GM18870 (cell line): ENCODE measurements at regions not wholly inside any gene's neighbourhood (a gene's known extent, or its start where the extent isn't known, plus 50 kb on each side); places are given as distances from the start of the nearest gene placed in this dataset.

Experiments used
- ATAC-seq: cut with Tn5 transposase; IDR thresholded peaks from one replicate; pipeline ENCODE4 v1.9.1; 2021; ENCODE audit warnings: moderate library complexity; ENCODE audit not compliant: unreplicated experiment

DNA sequence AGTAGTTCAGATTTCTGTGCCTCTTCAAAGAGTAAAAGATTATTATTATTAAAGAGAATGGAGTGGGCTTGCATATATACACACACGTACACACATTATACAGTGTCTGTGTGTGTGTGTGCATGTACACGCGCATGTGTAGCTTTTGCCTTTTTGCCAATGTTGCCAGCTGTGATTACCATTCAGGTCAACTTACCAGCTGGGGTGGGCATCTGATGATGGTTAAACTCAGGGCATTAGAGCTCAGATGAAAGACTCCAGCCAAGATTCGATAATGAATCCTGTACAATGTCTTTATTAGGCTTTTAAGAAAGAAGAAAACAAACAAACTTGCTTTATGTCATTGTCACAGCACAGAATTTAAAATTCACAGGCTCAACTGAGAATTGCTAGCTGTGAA is 296.5 kb upstream of the DMAC1 start:
- ATAC-seq = no peak

DNA sequence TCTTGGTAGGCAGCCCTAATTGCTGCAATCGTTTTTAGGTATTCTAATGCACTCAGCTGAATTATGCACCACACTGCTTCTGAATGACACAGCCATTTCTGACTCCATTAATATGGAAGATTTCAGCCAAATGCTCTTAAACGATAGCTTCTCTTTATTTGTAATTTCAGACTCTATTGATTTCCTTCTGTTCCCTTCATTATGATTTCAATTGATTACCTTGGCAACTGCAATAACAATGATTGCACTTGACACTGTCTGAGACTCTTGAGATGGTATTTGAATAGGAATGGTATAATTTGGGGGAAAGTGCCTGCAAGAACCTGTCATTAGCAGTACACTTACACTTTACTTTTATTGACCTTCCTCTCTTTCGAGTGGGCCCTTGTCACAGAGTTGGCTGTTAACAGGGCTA is 296.1 kb upstream of the DMAC1 start:
- ATAC-seq = no peak

DNA sequence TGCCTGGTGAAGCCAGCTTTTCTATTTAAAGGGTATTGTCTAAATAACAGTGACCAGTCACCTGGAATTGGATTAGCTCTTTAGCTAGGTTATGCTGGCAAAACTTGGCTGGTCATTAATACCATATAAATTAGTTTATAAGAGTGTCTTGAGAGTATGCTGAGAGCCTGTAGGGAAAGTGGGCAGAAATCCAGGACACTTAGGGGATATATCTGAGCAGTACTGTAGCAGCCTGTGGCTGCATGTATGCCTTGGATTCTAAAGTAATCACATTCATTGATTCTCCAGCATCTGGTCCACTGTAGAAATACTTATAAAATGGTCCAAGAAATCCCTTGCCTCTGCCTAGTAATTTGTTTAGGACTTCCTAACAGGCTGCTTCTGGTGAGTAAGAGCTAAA is 288.9 kb upstream of the DMAC1 start:
- no peak for ATAC-seq

DNA sequence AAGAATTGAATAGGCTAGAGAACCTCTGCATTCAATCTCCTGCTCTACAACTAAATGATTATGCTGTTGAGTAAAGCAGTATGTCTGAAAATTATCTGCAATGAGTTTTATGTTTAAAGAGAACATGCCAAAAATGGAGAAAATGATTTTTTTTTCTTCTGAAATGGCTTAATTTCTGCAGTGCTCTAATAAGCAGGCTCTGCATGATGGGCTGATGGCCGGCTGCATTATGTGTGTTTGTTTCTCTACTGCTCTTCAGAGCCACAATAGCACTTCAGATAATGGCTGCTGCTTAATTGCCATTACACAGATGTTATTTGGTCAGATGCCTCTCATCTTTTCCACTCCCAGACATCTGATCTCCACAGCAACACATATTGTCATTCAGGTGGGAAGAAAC is 286.4 kb upstream of the DMAC1 start:
- ATAC-seq = no peak

DNA sequence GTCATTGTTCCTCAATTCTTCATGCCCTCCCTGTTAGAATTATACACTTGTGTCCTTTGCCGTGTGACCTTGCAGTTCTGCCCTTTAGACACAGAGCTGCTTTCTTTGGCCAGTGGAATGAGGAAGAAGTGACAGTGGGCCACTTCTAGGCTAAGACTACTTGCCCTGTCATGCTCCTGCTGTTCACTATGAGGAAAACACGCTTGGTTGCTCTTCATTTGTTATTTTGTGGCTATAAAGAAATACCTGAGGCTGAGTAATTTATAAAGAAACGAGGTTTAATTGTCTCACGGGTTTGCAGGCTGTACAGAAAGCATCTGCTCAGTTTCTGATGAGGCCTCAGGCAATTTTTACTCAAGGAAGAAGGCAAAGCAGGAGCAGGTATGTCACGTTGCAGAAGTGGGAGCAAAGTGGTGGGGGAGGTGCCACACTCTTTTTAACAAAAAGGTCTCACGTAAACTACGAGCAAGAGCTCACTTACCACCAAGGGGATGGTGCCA is 279.1 kb upstream of the DMAC1 start:
- ATAC-seq = no peak

DNA sequence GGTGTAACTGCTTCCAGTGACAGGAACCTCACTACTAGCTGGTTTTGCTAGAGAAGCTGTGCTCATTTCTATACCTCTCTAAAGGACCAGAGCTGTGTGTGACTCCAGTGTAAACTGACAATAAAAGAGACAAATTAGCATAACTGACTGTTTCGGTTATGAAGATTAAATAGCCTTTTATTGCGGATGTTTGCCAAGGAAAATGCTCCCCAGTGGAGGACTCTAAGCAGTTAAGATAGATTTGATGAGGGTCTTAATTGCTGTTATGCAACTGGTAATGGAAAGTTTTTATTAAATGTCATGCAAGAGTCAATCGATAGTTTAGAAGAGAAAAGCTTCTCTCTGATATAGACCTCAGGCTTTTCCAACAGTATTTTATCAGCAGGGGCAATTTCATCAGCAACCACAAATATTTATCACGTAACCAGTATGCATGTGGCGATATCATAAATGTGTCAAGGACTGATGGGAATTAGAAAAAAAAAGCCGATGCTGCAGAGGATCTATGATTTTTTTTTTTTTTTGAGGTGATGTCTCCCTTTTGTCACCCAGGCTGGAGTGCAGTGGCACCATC is 275.2 kb upstream of the DMAC1 start:
- ATAC-seq = no peak

DNA sequence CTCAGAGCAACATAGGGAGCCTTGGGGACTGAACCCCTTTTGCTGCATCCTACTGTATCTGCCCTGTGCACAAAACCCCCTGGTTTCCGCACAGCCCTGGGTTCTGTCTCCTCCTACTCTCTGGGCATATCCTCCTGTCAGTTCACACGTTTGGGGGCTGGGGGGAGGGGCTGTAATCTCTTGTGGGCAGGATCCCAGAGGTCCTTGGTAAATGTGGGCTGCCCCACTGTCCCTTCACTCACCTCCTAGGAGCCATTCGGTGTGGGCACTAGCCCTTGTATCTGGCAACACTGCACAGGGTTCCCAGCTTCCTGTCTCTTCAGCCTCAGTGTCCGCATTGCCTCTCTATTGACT is 271.8 kb upstream of the DMAC1 start:
- no peak for ATAC-seq

DNA sequence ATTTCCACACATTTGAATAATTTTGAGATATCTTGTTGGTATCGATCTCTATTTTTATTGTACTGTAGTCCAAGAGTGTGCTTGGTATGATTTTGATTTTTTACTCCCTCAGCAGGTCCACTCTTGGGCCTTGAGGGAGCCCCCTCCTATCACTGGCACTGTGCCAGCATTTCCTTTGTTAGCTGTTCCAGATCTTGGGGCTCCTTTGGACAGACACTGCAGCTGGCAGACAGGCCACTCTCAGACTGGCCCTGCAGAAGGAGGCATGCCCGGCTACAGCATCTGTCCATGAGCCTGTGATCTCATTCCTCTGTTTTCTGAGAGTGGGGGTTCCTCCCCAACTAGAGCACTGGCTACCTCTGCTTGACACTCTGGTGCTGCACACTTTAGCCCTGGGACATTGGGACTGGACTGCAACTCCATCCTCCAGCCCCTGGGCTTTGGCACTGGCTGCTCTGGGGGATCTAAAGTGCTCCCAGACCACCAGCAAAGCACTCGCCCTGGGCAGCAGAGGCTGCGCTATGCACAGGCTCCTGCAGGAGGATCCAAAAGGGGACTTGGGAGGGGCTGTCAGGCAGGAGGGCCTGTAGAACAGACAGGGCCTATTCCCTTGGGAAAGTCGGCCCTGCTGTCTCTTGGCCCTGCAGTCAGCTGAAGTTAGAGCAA is 271.3 kb upstream of the DMAC1 start:
- no peak for ATAC-seq

DNA sequence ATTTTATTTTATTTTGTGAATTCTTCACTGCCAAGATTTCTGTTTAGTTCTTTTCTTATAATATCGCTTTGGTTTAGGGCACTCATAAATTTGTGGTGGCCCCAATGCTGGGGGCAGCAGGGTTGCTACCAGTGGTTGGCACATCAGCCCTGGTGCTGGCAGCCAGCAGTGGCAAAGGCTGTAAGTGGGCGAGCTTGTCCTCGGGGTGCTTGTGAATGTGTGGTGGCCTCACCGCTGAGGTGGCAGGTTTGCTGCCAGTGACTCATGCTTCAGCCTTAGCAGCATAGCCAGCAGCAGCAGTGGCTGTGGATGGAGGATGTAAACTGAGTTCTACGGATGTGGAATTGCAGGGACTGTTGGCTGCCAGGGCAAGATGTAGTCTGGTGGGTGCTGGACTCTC is 262.9 kb upstream of the DMAC1 start:
- no peak for ATAC-seq

DNA sequence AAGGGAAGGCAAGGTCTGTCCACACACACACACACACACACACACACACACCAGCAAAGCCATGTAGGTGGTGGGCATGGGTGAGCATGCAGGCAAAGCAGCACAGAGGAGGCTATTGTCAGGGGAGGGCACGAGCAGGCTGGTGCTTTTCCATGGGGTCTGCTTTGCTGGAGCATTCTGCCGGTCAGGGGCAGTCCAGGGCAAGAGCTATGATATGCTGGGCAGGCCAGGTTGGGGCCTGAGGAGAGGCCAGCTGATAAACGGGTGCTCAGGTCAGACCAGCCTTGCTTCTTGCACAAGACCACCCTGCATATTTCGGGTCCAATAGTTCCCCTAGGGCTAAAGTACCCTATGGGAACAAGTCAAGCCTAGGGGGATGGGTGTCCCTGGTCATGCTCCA is 253.9 kb upstream of the DMAC1 start:
- no peak for ATAC-seq

DNA sequence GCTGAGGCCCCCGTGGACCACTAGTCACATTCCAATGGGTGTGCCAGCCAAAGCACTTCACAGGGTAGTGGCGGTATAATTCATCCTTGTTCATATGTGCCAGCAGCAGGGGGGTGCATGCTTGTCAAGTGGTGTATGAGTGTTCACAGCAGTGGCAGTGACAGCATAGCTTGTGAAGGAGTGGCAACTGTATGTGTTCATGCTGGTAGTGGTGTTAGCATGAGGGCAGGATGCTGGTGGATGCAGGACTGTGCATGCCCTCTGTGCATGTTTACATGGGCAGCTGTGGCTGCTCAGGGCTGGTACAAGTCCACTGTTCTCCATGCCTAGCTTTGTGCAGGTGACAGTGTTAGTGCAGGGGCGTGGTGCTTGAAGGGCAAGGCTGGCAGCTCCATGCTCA is 253.4 kb upstream of the DMAC1 start:
- no peak for ATAC-seq

DNA sequence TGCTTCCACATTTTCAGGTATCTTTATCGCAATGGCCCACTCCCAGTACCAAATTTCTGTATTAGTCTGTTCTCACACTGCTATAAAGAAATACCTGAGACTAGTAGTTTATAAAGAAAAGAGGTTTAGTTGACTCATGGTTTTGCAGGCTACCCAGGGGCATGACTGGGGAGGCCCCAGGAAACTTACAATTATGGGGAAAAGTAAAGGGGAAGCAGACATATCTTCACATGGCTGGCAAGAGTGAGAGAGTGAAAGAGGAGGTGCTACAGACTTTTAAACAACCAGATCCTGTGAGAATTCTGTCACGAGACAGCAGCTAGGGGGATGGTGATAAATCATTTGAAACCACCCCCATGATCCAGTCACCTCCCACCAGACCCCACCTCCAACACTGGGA is 238.2 kb upstream of the DMAC1 start:
- ATAC-seq = no peak

DNA sequence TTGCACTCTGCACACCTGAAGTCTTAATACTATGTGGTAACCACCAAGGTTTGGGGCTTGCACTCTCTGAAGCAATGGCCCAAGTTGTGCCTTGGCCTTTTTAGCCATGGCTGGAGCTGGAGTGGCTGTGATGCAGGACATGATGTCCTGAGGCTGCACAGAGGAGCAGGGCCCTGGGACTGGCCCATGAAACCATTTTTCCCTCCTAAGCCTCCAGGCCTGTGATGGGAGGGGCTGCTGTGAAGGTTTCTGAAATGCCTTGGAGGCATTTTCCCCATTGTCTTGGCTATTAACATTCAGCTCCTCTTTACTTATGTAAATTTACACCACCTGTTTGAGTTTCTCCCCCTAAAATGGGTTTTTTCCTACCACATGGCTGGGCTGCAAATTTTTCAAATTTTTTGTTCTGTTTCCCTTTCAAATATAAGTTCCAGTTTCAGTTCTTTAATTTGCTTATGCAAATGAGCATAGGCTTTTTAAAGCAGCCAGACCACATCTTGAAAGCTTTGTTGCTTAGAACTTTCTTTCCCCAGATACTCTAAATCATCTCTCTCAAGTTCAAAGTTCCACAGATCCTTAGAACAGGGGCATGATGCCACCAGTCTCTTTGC is 237.4 kb upstream of the DMAC1 start:
- no peak for ATAC-seq

DNA sequence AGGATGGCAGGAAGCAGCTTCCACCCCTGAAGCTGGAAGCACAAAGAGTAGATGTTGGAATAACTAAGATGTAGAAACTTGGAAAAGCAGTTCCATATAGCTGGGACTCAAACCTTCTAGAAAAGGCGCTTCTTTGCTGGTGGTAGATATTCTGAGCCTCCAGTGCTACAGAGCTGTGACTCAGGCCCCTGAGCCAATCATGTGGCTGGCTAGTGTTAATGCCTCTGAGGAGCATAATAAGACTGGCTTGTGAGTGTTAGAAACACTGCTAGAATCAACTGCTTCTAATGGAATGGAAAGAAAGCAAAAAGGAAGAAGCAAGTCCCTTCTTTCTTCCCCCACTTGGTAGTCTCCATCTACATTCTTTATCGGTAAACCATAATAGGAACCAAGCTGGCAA is 234.2 kb upstream of the DMAC1 start:
- no peak for ATAC-seq

DNA sequence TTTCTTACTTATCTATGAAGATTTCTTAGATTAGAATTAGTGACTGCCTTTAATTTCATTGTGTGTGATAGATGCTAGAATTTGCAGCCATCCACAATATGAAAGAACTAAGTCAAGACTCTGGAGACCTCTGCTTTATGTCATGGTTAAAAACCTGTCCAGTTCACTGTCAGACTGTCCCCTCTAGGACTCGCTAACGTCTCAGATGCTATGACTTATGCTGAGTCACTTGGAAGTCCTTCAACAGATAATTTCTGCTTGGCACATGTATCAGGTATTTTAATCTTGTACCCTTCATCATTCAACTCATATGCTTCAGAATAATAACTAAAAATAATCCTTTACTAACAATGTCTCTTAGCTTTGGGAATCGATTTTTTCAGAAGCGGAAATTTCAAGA is 230.5 kb upstream of the DMAC1 start:
- ATAC-seq = no peak

DNA sequence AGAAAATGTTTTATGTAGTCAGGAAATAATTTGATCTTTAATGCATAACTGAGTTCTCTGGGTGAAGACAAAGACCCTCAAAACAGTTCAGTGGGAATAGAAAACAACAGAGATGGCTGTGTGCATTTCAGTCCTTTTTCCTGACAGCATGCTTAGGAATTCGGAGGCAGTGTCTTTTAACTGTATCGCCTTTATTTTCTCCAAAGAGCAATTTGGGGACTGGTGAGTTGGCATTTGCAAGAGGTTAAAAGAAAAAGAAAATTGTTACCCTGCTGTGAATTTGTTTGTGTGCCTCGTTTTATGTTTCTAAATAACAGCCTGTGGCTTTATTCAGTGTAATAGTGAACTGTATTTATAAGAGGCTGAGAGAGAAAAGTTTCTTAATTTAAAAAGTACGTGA is 227.8 kb upstream of the DMAC1 start:
- no peak for ATAC-seq

DNA sequence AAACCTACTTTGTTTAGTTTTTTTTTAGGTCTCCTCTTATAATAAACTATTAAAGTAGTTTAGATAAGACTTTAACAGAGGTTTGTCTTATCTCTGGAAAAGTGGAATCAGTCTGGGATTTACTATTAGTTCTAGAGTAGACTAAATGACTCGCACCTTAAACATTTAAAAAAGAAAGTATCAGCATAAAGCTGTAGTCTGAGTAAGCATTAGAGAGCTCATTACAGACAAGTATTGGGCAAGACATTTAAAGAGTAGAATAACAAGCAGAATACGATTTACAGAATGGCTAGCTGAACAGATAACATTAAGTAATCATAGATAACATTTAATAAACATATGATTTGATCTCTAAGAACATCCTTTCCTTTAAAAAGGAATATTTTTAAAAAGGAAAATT is 226.0 kb upstream of the DMAC1 start:
- ATAC-seq = no peak

DNA sequence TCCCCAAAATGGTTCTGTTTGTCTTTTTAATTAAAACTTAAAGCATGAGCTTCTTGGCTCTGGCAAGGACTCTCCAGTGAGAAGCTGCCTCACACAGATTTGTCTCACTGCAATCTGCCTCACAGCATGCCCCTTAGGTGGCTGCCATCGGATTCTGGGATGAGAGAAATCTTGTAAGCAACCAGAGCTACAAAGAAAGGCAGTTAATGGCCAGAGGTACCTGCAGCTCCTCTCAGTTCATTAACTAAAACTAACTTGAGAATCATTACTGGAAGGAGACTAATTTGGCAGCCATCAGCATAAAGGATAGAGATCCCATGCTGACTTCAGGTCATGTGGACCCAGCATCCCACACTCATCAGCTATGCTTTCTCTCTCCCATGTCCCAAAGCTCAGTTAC is 220.6 kb upstream of the DMAC1 start:
- ATAC-seq = no peak

DNA sequence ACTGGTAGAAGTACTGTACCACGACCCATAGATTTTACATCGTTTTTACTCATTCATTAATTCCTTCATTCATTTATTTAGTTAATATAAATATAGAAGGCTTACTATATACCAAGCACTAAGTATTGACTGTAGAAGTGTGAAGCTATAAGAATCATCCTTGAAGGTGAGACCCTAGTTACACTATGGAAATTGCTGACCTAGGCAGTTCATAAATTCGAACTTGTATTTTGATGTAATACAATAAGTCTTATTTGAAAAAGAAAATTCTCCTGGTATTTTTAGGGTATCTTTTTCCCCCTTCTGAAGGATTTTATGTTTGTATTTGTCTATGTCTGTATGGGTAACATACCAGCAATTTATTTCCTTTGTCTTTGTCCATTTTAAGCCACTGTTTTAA is 220.1 kb upstream of the DMAC1 start:
- no peak for ATAC-seq

DNA sequence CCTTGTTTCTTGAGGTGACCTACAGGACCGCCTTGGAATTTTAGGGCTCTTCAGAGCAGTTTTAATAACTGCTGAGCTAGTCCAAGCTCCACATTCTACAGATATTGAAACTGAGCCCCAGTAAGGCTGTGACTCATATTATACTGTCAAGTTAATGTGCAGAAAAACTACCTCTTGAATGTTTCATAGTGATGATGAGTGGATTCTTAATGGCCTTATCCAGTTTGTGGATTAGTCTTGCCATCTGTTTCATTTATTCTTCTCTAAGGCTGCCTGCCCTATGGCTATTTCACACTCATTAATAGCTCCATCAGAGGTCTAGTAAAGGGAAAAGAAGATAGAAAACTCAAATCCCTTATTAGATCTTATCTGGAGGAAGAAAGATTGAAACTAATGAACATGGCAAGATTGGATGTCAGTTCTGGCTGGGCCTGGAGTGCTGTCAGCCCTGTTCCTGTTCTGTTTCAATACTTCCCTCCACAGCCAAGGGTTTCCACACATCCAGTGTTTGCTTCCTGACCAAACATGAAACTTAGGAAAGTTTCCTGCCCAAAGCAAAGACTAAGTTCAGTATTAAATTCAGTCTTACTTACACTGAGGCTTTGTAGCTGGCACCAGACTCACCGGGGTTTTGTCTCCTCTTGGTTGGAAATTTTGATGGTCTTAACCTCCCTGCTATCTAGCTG is 215.6 kb upstream of the DMAC1 start:
- ATAC-seq = no peak

DNA sequence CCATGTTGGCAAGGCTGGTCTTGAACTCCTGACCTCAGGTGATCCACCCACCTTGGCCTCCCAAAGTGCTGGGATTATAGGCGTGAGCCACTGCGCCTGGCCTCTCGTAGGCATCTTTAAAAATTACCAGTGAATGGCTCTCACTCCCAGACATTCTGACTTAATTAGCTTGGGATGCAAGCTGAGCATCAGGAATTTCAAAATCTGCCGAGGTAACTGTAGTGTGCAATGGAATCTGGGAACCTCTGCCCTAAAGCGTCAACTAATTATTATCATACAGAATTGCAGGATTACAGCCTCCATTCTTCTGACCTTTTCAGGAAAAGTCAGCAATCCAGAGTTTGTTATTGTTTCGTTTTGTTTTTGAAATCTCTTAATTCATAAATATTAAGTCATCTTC is 213.4 kb upstream of the DMAC1 start:
- no peak for ATAC-seq

DNA sequence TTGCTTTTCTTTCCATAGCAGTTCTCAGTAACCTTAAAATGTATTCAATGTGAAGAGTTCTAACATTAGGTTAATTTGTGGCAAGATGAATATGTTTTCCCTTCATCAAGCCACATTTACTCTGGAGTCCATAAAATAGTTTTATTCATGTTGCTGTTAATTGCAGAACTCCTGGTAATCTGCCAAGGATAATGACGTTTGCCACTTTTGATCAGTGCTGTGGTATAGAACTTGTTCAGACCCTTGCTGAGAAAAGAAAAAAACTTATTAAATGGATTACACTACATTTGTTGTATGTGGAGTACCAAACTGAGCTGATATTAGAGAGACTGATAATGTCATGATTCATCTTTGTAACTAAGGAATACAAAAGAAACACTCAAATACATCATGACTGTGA is 212.4 kb upstream of the DMAC1 start:
- no peak for ATAC-seq
